Left lung (tissue), 4 donors: ENCODE measurements at regions not wholly inside any gene's neighbourhood (a gene's known extent, or its start where the extent isn't known, plus 50 kb on each side); places are given as distances from the start of the nearest gene placed in this dataset.
A peak's percentile ranks its signal among the peaks of the same experiment; 100 is the strongest.
"Not testable (repeated sequence)": the region's sequence is repeated elsewhere in the genome, so short reads cannot be mapped to it uniquely, and the experiment has no call there.

Experiments
- ATAC-seq: fragments of 200-7000 bp; cut with Tn5 transposase; one replicate; pipeline ENCODE4 v1.9.1; 2020; ENCODE audit warnings: moderate library complexity
- DNase-seq, 4 donors: peaks; one replicate each; pipeline ENCODE4 v3.0.0-alpha.2; 2013 to 2020
- H3K27ac ChIP-seq, 2 donors: fragments of 200-600 bp; sonication (generic) in 1 of 2; one replicate each; pipeline versions ENCODE4 v1.5.0 to v1.8.0; 2020 to 2021
- H3K27me3 ChIP-seq, 2 donors: fragments of 200-600 bp; sonication (generic) in 1 of 2; one replicate each; pipeline versions ENCODE4 v1.5.0 to v1.8.0; 2020 to 2021
- H3K36me3 ChIP-seq, 2 donors: fragments of 200-600 bp; sonication (generic) in 1 of 2; one replicate each; pipeline versions ENCODE4 v1.5.0 to v1.8.0; 2020 to 2021
- H3K4me1 ChIP-seq, 2 donors: fragments of 200-600 bp; one replicate each; pipeline ENCODE4 v1.8.0; 2021
- H3K4me3 ChIP-seq, 2 donors: fragments of 200-600 bp; sonication (generic) in 1 of 2; one replicate each; pipeline versions ENCODE4 v1.5.0 to v1.8.0; 2020 to 2021; ENCODE audit warnings: mild to moderate bottlenecking in 1 of 2
- H3K9me3 ChIP-seq, 2 donors: fragments of 200-600 bp; sonication (generic) in 1 of 2; one replicate each; pipeline versions ENCODE4 v1.5.0 to v1.8.0; 2020 to 2021
- intact Hi-C, 2 donors: fragments of 100-400 bp; cut with DNase I; formaldehyde crosslinking; loops; one replicate each; pipeline versions ENCODE4 v1.11.2 to v1.14.2; 2022
- TF ChIP-seq, protein P1 (sequence below), 2 donors: fragments of 200-600 bp; sonication (generic) in 1 of 2; IDR thresholded peaks; one replicate each; pipeline versions ENCODE4 v1.5.0 to v1.8.0; 2021; ENCODE audit warnings: antibody characterized with exemption in 2 of 2
- donor health status: DM: no; HTN: yes; CAD: no.
- donor health status: DM: no; HTN: no; CAD: no.

GRCh38 chr12:91722072-91722471 lies 423.6 kb downstream of the BTG1 start:
- Histone ChIP-seq H3K4me3 (no peak overlapping the region), H3K9me3 (no peaks in the 10 kb centered on the region), H3K4me1 (no peaks in the 10 kb centered on the region), H3K27ac (no peak overlapping the region), H3K36me3 (no peaks in the 10 kb centered on the region), H3K27me3 (no peaks in the 10 kb centered on the region)
- TF ChIP-seq, protein P1, sequence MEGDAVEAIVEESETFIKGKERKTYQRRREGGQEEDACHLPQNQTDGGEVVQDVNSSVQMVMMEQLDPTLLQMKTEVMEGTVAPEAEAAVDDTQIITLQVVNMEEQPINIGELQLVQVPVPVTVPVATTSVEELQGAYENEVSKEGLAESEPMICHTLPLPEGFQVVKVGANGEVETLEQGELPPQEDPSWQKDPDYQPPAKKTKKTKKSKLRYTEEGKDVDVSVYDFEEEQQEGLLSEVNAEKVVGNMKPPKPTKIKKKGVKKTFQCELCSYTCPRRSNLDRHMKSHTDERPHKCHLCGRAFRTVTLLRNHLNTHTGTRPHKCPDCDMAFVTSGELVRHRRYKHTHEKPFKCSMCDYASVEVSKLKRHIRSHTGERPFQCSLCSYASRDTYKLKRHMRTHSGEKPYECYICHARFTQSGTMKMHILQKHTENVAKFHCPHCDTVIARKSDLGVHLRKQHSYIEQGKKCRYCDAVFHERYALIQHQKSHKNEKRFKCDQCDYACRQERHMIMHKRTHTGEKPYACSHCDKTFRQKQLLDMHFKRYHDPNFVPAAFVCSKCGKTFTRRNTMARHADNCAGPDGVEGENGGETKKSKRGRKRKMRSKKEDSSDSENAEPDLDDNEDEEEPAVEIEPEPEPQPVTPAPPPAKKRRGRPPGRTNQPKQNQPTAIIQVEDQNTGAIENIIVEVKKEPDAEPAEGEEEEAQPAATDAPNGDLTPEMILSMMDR (IDR thresholded peaks at IDR 0.05), result no peak
- no peak for ATAC-seq
- intact Hi-C loops, result no loop called here
- DNase-seq, result no peak

DNA sequence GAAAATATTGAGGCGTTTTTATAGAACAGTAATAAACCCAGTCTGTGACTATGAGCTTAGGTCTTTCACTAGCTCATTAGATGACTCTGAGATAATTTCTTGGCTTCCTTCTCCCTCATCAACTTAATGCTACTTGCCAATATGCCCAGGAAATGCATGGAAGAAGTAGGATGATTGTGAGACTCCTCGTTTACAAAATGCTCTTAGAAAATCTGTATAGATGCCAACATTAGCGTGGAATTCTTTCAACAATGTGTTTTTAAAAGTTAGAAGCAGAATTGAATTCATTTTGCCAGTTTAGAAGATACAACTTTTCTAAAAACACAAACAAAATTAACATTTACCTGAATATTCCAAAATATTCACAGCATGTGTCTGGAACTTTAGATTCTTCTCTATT lies 424.6 kb downstream of the BTG1 start:
- no peaks in the 10 kb centered on the region for H3K9me3 ChIP-seq
- intact Hi-C loops, result no loop called here
- H3K27me3 ChIP-seq, result no peaks in the 10 kb centered on the region
- no peak overlapping the region for H3K27ac ChIP-seq
- H3K4me1 ChIP-seq, result no peaks in the 10 kb centered on the region
- no peak for DNase-seq
- no peaks in the 10 kb centered on the region for H3K36me3 ChIP-seq
- H3K4me3 ChIP-seq, result no peak overlapping the region
- TF ChIP-seq, protein P1 (IDR thresholded peaks at IDR 0.05), result no peak
- ATAC-seq, result no peak

- Histone ChIP-seq H3K27me3 (no peaks in the 10 kb centered on the region), H3K36me3 (no peaks in the 10 kb centered on the region), H3K9me3 (no peaks in the 10 kb centered on the region), H3K4me3 (no peak overlapping the region), H3K27ac (no peak overlapping the region), H3K4me1 (no peaks in the 10 kb centered on the region)
- no peak for ATAC-seq
- intact Hi-C loops, result no loop called here
- no peak for DNase-seq
- TF ChIP-seq, protein P1 (IDR thresholded peaks at IDR 0.05), result no peak
These were observed 427.3 kb downstream of the BTG1 start for GRCh38 chr12:91718326-91718725.

DNA sequence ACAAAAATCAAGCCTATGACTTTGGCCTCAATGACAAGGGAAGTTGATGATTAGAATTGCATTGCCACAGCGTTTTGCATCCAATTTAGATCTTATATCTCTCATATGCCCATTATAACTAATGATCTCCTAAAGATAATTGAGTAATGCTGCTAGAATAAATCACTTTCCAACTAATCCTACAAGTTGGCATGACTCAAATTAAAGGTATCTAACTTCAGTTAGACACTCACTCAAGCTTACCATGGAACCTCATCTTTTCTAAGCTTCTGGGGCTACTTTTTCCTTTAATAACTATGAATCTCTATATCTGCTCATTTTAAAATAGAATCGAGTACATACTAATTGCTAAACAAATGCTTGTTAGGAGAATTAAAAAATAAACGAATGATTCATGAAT lies 427.8 kb downstream of the BTG1 start:
- no peaks in the 10 kb centered on the region for H3K4me1 ChIP-seq
- H3K27me3 ChIP-seq, result no peaks in the 10 kb centered on the region
- no peak overlapping the region for H3K27ac ChIP-seq
- no peak for DNase-seq
- intact Hi-C loops, result no loop called here
- ATAC-seq, result no peak
- H3K9me3 ChIP-seq, result no peaks in the 10 kb centered on the region
- no peaks in the 10 kb centered on the region for H3K36me3 ChIP-seq
- no peak overlapping the region for H3K4me3 ChIP-seq
- TF ChIP-seq, protein P1 (IDR thresholded peaks at IDR 0.05), result no peak

DNA sequence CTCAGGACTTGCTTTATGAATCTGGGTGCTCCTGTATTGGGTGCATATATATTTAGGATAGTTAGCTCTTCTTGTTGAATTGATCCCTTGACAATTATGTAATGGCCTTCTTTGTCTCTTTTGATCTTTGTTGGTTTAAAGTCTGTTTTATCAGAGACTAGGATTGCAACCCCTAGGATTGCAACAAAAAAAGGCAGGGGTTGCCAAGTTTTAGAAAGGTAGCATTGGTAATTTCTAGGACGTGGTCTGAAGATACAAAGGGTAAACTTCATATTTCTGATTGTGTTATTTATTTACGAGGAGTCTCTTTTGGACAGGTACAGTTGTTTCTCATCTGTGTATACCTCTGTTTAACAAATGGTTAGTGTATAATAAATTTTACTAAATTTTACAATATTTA lies 433.7 kb downstream of the BTG1 start:
- intact Hi-C loops, H3K27ac ChIP-seq, H3K9me3 ChIP-seq, H3K4me3 ChIP-seq, H3K27me3 ChIP-seq, H3K36me3 ChIP-seq, H3K4me1 ChIP-seq, DNase-seq, ATAC-seq: not testable (repeated sequence)

DNA sequence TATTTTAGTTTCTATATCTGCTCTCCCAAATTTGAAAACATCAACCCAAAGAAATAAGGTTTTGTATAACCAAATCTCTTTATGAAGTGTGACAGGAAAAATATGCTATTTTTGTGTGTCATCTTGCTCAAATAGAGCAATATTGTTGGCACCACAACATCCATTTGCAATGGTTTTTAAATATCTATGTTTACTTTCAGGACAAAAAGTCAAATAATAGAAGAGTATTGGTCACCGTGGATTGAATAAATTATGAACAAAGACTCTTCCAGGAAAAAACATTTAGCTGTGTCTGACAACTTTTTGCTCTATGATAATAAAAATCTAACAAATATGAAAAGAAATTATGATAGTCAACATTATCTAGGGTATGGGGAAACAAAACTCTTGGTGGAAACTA lies 439.2 kb downstream of the BTG1 start:
- intact Hi-C loops, result no loop called here
- TF ChIP-seq, protein P1 (IDR thresholded peaks at IDR 0.05), result no peak
- peak in 2 of 4 donors; percentile 55 to 61 for DNase-seq
- Histone ChIP-seq H3K36me3 (no peaks in the 10 kb centered on the region), H3K4me1 (no peaks in the 10 kb centered on the region), H3K27me3 (no peaks in the 10 kb centered on the region), H3K9me3 (no peaks in the 10 kb centered on the region), H3K4me3 (no peak overlapping the region), H3K27ac (no peak overlapping the region)
- no peak for ATAC-seq
